ENCODE measurements at regions not wholly inside any gene's neighbourhood (a gene's known extent, or its start where the extent isn't known, plus 50 kb on each side); places are given as distances from the start of the nearest gene placed in this dataset.

DNA sequence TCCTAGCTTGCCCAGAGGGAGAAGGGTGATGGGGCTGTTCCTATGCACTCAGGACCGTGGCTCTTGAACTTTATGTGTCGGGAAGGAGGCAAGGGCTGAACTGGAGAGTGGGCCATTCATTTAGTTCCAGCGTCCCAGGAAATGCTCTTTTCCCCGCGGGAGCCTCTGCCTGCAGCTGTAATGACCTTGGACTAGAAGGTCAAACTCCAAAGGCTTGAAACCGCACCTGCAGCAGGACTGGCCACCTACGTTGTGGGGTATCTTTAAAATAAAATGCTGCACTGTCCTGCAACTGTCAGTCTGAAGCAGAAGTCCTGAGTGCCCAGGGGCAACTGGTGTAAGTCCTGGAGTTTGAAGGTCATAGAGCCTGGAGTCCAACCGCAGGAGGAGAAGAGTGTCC, 61.5 kb upstream of the LSM6 start:
- no peaks in the 10 kb centered on the region for H3K9me3 ChIP-seq
- no peak for DNase-seq
- H3K4me3 ChIP-seq: no peak overlapping the region
- no peaks in the 10 kb centered on the region for H3K27me3 ChIP-seq
- no peak for TF ChIP-seq POLR2A (IDR thresholded peaks at IDR 0.05)
- TF ChIP-seq, protein P1, sequence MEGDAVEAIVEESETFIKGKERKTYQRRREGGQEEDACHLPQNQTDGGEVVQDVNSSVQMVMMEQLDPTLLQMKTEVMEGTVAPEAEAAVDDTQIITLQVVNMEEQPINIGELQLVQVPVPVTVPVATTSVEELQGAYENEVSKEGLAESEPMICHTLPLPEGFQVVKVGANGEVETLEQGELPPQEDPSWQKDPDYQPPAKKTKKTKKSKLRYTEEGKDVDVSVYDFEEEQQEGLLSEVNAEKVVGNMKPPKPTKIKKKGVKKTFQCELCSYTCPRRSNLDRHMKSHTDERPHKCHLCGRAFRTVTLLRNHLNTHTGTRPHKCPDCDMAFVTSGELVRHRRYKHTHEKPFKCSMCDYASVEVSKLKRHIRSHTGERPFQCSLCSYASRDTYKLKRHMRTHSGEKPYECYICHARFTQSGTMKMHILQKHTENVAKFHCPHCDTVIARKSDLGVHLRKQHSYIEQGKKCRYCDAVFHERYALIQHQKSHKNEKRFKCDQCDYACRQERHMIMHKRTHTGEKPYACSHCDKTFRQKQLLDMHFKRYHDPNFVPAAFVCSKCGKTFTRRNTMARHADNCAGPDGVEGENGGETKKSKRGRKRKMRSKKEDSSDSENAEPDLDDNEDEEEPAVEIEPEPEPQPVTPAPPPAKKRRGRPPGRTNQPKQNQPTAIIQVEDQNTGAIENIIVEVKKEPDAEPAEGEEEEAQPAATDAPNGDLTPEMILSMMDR (IDR thresholded peaks at IDR 0.05): no peak
- H3K4me1 ChIP-seq: no peaks in the 10 kb centered on the region
- no peaks in the 10 kb centered on the region for H3K36me3 ChIP-seq
- H3K27ac ChIP-seq: no peak overlapping the region

DNA sequence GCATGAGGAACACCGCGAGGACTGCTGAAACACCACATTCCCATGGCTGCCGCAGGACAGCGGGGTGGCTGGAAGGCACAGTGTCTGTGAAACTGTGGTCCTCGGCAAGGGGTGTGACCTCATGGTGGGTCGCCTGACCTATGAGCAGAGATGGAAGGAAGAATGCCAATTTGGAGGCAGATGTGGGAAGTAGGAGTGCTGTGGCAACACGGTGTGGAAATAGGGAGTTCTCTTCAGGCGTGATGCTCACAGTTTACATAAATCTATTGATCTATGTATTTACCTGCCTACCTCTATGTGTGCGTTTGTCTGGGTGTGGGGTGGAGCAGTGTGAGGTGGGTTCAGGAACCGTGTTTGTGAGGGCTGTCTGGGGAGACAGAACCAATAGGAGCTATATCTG, 62.3 kb upstream of the LSM6 start:
- H3K27ac ChIP-seq: no peak overlapping the region

DNA sequence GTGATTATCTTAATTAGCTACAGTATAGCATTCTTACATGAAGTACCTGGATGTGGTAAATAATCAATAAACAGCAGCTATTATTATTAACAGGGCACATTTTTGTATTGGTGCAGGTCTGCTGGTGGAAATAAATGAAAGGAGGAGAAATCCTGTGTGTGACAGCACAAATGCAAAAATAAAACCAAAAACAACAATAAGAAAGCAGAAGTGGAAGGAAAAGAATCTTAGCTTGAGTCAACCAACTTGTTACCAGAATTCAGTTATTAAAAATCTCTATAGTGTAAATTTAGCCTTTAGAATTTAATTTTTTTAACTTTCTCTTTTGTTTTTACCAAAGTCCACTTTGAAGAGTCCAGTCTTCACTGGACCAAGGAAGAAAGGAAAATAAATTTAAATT, 63.1 kb upstream of the LSM6 start:
- Histone ChIP-seq H3K4me3 (no peak overlapping the region), H3K27me3 (no peaks in the 10 kb centered on the region), H3K36me3 (no peaks in the 10 kb centered on the region), H3K9me3 (no peaks in the 10 kb centered on the region), H3K27ac (no peak overlapping the region), H3K4me1 (no peaks in the 10 kb centered on the region)
- no peak for TF ChIP-seq POLR2A (IDR thresholded peaks at IDR 0.05)
- DNase-seq: no peak

More for the DNA sequence above, 62.3 kb upstream of the LSM6 start:
- Histone ChIP-seq H3K36me3 (no peaks in the 10 kb centered on the region), H3K4me1 (no peaks in the 10 kb centered on the region), H3K4me3 (no peak overlapping the region), H3K27me3 (no peaks in the 10 kb centered on the region), H3K9me3 (no peaks in the 10 kb centered on the region)
- no peak for TF ChIP-seq POLR2A (IDR thresholded peaks at IDR 0.05)
- TF ChIP-seq, protein P1 (IDR thresholded peaks at IDR 0.05): no peak
- no peak for DNase-seq

DNA sequence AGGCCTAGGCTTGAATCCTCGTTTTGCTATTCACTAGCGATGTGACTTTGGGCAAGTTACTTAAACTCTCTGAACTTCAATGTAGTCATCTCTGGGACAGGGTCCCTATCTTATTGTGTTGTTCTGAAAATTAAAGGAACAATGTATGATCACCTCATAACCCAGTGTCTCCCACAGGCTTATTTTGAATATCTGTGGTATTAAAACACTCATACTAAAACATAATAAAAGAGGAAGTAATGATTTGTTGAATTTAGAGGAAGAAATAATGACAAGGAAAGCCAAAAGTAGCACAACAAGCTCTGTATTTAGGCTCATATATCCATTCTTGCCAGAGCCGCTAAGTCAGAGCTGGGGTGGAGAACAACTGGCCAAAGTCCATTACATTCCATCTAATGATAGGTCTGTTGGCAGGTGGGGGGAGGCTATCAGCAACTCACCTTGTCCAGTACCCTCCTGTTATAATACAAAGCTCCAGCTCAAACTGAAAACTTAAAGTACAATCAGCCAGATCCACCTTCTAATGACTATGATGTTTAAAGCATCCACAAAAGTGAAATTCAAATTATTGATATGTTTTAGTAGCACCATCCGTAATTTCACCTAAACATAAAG, 64.5 kb upstream of the LSM6 start:
- H3K27me3 ChIP-seq: no peaks in the 10 kb centered on the region
- no peak for DNase-seq
- TF ChIP-seq, protein P1 (IDR thresholded peaks at IDR 0.05): no peak
- no peak for TF ChIP-seq POLR2A (IDR thresholded peaks at IDR 0.05)
- H3K36me3 ChIP-seq: no peaks in the 10 kb centered on the region
- no peaks in the 10 kb centered on the region for H3K9me3 ChIP-seq
- H3K4me3 ChIP-seq: no peak overlapping the region
- no peak overlapping the region for H3K27ac ChIP-seq
- no peaks in the 10 kb centered on the region for H3K4me1 ChIP-seq

DNA sequence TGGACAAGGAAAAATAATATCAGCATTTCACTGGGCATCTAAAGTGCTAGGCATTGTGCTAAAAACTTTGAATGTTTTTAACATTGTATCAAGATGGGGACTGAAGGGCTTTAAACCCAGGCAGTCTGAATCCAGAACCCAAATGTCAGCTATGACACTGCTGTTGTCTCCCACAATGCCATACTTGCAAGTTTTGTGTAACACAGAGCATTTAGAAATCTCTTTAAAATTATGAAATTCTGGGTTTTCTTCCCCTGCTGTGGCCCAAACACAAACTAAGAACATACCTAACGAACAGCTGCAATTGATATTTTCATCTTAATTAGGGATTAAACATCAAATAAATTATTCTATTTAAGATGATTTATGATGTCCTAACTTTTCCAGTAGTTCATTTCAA, 66.8 kb upstream of the LSM6 start:
- no peaks in the 10 kb centered on the region for H3K4me1 ChIP-seq
- H3K27ac ChIP-seq: no peak overlapping the region
- H3K27me3 ChIP-seq: no peaks in the 10 kb centered on the region
- TF ChIP-seq, protein P1 (IDR thresholded peaks at IDR 0.05): no peak
- TF ChIP-seq POLR2A (IDR thresholded peaks at IDR 0.05): no peak
- no peak for DNase-seq
- no peaks in the 10 kb centered on the region for H3K9me3 ChIP-seq
- H3K36me3 ChIP-seq: no peaks in the 10 kb centered on the region
- no peak overlapping the region for H3K4me3 ChIP-seq

DNA sequence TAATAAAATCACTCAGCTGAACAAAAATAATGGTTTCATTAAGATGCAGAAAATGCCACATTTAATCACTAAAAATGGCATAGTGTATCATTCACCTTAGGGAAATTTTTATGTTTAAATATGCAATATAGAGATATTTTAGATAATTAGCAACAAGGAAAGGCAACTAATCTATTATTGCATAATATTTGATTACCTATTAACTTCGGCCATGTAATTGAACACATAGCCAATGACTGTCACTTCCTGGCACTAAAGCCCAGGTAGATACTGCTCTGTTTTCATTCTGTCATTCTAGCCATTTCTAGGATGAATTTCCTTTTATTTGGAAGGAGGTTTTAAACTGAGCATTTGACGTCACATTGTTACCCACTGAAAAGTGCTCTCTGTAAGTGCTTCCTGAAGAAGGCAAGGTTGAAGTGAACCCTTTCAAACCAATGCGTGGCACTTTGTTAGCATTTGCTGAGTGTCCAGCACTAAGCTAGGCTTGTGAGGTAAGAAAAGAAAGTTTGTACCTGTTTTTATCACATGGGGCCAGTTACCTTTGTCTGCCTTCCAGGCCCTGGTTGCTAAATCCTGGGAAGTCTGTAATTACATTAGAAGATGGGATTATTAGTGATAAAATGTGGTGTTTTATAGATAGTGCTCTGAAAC, 67.8 kb upstream of the LSM6 start:
- H3K27ac ChIP-seq: no peak overlapping the region
- no peaks in the 10 kb centered on the region for H3K9me3 ChIP-seq
- no peak overlapping the region for H3K4me3 ChIP-seq
- no peak for DNase-seq
- TF ChIP-seq POLR2A (IDR thresholded peaks at IDR 0.05): no peak
- TF ChIP-seq, protein P1 (IDR thresholded peaks at IDR 0.05): no peak
- H3K4me1 ChIP-seq: no peaks in the 10 kb centered on the region
- no peaks in the 10 kb centered on the region for H3K36me3 ChIP-seq
- no peaks in the 10 kb centered on the region for H3K27me3 ChIP-seq

All from Peyer's patch (tissue), 4 donors.